NCI-H226 (cell line): ENCODE measurements at regions not wholly inside any gene's neighbourhood (a gene's known extent, or its start where the extent isn't known, plus 50 kb on each side); places are given as distances from the start of the nearest gene placed in this dataset.

ENCODE experiments used
- DNase-seq: peaks from one replicate; pipeline ENCODE4 v3.0.0-alpha.2; 2015

GRCh38 chr4:65831828-65832227 lies 161.5 kb upstream of the EPHA5 start:
- no peak for DNase-seq

DNA sequence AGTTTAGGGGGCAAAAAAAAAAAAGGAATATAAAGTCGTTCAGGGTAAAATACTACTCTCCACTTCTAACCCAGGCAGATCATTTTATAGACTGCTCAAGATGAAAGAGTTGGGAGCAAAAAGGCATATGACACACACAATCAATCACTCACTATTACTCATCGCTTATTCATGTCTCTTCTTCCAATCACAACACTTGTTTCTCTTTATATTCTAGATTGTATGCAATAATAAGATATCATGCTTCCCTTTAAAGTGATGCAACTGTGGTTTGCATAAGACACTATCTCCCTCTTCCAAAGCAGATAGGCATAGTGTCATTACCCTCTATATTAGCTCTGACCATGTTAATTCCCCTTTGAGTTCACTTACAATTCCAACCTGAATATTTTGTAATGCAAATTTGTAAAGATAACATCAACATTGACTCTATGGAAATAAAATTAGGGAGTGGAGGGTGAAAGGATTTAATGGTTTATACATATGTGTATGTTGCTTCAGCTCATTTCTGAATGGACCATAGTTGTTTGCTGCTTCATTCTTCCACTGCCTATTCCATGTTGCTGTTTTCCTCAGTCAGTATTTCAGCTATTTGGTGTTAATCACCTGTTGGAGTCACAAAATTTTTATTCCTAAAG lies 154.9 kb upstream of the EPHA5 start:
- DNase-seq: peak; percentile 76

GRCh38 chr4:65819192-65819591 lies 148.9 kb upstream of the EPHA5 start:
- DNase-seq: no peak

DNA sequence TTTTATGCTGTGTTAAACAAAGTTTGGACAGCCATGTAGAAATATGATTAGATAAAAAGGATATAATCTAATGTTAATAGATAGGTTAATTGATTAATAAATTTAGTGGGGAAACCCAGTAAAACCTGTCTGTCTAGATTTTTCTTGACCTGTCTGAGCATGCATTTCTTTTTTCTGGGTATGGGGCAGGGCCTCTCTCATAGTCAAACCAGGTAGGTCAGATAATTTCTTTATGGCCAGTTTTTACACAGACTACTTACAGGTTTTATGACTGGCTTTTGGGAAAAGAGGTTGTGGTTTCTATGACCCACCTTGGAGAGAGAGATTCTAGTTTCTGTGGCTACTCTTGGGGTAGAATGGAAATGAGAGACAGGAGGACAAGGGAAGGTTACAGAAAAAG lies 135.6 kb upstream of the EPHA5 start:
- no peak for DNase-seq

GRCh38 chr4:65799513-65799912 lies 129.2 kb upstream of the EPHA5 start:
- no peak for DNase-seq

DNA sequence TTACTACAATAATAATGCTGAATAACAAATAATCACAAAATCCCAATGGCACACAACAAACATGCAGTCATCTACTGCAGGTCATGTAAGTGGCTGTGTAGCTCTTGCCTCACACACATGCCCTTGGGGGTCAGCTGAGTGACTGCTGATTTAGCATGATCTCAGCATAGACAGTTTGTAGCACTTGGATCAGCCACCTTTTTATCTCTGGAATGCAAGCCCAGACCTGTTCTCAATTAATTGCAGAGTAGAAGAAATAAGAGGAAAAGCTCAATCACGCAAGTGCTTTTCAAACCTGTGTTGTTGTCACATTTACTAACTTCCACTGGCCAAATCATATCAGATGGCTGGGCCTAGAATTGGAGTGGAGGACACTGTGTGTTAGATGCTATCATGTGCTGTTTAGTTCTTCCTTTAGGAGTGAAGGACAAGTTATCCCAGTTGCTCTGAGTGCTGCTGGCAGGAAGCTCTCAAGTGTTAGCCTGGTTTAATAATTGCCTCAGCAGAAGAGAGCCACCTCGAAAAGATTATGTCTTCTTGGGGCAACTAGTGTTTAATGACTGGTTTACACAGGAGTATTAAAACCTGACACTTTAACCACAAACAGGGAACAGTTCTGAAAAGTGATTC lies 128.3 kb upstream of the EPHA5 start:
- DNase-seq: peak; percentile 12

- no peak for DNase-seq
These were observed 121.6 kb upstream of the EPHA5 start for GRCh38 chr4:65791812-65792308.

DNA sequence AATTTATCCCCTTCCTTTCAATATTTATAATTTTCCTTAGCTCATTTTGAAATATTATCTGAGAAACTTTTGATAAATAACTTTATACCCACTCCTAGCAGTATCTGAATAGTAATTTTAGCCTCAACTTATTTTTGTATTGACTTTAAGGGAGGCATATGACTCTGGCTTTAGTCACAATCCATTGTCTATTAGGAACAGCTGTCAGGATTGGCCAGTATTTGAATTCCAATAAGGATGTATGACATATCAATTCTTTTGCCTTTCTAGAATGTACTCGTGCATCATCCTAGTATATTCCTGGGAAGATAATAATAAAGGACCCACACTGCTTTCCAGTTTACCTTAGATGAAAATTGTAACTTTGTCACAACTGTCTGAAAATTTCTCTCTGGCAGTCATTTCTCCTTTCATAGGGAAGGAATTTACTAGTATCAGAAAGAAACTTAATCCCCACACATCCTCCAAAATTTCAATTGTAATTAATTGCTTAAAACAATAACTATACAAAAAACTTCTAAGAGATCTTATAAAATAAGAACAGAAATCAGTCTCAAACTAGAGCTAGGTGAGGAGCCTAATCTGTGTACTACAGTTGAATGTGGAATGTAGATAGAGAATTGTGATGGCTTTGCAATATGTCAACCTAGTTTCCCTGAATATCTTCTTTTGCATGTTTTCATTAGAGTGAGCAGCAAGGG lies 121.0 kb upstream of the EPHA5 start:
- DNase-seq: no peak

- no peak for DNase-seq
These were observed 119.5 kb upstream of the EPHA5 start for GRCh38 chr4:65789805-65790204.

DNA sequence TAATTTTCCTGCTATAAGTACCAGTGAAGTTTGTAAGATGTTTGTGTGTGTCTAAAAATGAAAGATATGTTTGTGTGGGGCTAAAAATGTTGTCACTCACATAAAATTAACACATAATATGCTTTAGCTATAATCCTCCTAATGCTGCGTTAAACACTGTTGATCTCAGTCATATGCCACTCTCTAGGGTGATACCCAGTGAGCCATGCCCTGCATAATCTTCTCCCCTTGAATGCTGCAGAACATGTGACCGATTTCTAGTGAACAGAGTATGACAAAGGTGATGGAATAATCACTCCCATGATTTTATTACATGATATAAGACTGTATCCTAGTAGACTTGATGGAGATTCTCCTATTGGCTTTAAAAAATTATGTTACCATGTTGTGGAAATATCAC lies 119.1 kb upstream of the EPHA5 start:
- no peak for DNase-seq

GRCh38 chr4:65777270-65777669 lies 107.0 kb upstream of the EPHA5 start:
- no peak for DNase-seq

GRCh38 chr4:65773636-65774035 lies 103.3 kb upstream of the EPHA5 start:
- no peak for DNase-seq

GRCh38 chr4:65747386-65747785 lies 77.1 kb upstream of the EPHA5 start:
- DNase-seq: peak; percentile 2

- no peak for DNase-seq
These were observed 67.8 kb upstream of the EPHA5 start for GRCh38 chr4:65738134-65738533.

- no peak for DNase-seq
These were observed 67.4 kb upstream of the EPHA5 start for GRCh38 chr4:65737672-65738071.

GRCh38 chr4:65724973-65725372 lies 54.7 kb upstream of the EPHA5 start:
- no peak for DNase-seq
